OCI-LY1 (cell line): ENCODE measurements at regions not wholly inside any gene's neighbourhood (a gene's known extent, or its start where the extent isn't known, plus 50 kb on each side); places are given as distances from the start of the nearest gene placed in this dataset.

Source experiments
- H2AFZ ChIP-seq: fragments of 200-600 bp; sonication (generic), shearing (Covaris generic); 2 replicates; pipeline ENCODE4 v1.6.0; 2014; ENCODE audit warnings: antibody characterized with exemption, mild to moderate bottlenecking, low read length
- H3F3A ChIP-seq: fragments of 200-600 bp; sonication (generic), shearing (Covaris generic); 2 replicates; pipeline ENCODE4 v1.6.0; 2014; ENCODE audit warnings: mild to moderate bottlenecking, antibody characterized with exemption, low read length, moderate library complexity; ENCODE audit not compliant: insufficient read depth
- H3K27ac ChIP-seq: fragments of 200-600 bp; sonication (generic); 2 replicates; pipeline ENCODE4 v1.5.1; 2014; ENCODE audit warnings: low read length, mixed run types, mild to moderate bottlenecking, low read depth; ENCODE audit not compliant: poor library complexity, severe bottlenecking
- H3K27me3 ChIP-seq: fragments of 200-600 bp; sonication (generic); 2 replicates; pipeline ENCODE4 v1.6.0; 2014; ENCODE audit warnings: antibody characterized with exemption, mild to moderate bottlenecking, low read length, moderate library complexity; ENCODE audit not compliant: insufficient read depth
- H3K36me3 ChIP-seq: fragments of 200-600 bp; sonication (generic); 2 replicates; pipeline ENCODE4 v1.6.1; 2014; ENCODE audit warnings: mild to moderate bottlenecking, antibody characterized with exemption, low read length, moderate library complexity, mixed read lengths; ENCODE audit not compliant: insufficient read depth
- H3K4me1 ChIP-seq: fragments of 200-600 bp; sonication (generic); 2 replicates; pipeline ENCODE4 v1.5.1; 2014; ENCODE audit warnings: mild to moderate bottlenecking, low read length, moderate library complexity; ENCODE audit not compliant: insufficient read depth, severe bottlenecking
- H3K4me2 ChIP-seq: fragments of 200-600 bp; sonication (generic), shearing (Covaris generic); 2 replicates; pipeline ENCODE4 v1.6.1; 2014; ENCODE audit warnings: low read length
- H3K4me3 ChIP-seq: fragments of 200-600 bp; sonication (generic); 2 replicates; pipeline ENCODE4 v1.5.1; 2014; ENCODE audit warnings: low read length, low read depth, mild to moderate bottlenecking, mixed read lengths; ENCODE audit not compliant: poor library complexity, severe bottlenecking
- H3K79me2 ChIP-seq: fragments of 200-600 bp; shearing (Covaris generic); 2 replicates; pipeline ENCODE4 v1.6.1; 2016; ENCODE audit warnings: mixed run types, low read length, mixed read lengths; ENCODE audit not compliant: insufficient read depth
- H3K9ac ChIP-seq: fragments of 200-600 bp; sonication (generic), shearing (Covaris generic); 2 replicates; pipeline ENCODE4 v1.6.1; 2014; ENCODE audit warnings: mild to moderate bottlenecking, low read length, mixed read lengths
- H3K9me2 ChIP-seq: fragments of 200-600 bp; sonication (generic), shearing (Covaris generic); 2 replicates; pipeline ENCODE4 v1.6.1; 2014; ENCODE audit warnings: low read depth, mild to moderate bottlenecking, low read length, mixed read lengths
- H3K9me3 ChIP-seq: fragments of 200-600 bp; shearing (Covaris generic); 2 replicates; pipeline ENCODE4 v1.6.1; 2014; ENCODE audit warnings: low read length, mixed read lengths
- H4K20me1 ChIP-seq: fragments of 200-600 bp; sonication (generic), shearing (Covaris generic); 2 replicates; pipeline ENCODE4 v1.6.0; 2016; ENCODE audit warnings: mild to moderate bottlenecking, low read length; ENCODE audit not compliant: insufficient read depth
- CTCF ChIP-seq: fragments of 200-600 bp; sonication (generic), shearing (Covaris generic); IDR thresholded peaks from 2 replicates; pipeline ENCODE4 v1.5.1; 2017; ENCODE audit warnings: mild to moderate bottlenecking, antibody characterized with exemption, low read length, moderate library complexity, mixed read lengths
- EZH2 ChIP-seq: fragments of 200-600 bp; sonication (generic), shearing (Covaris generic); IDR thresholded peaks from 2 replicates; pipeline ENCODE4 v1.8.0; 2017; ENCODE audit warnings: borderline replicate concordance, mixed run types, mild to moderate bottlenecking, antibody characterized with exemption, low read length, moderate library complexity, mixed read lengths

- Histone ChIP-seq H3K4me3 (no peak overlapping the region), H3K27ac (no peak overlapping the region), H3K9me3 (no peaks in the 10 kb centered on the region), H3K36me3 (no peaks in the 10 kb centered on the region), H3F3A (no peaks in the 10 kb centered on the region), H3K9me2 (no peaks in the 10 kb centered on the region), H3K79me2 (no peaks in the 10 kb centered on the region), H3K4me1 (no peaks in the 10 kb centered on the region), H3K27me3 (no peaks in the 10 kb centered on the region), H3K4me2 (no peak overlapping the region), H4K20me1 (no peaks in the 10 kb centered on the region), H3K9ac (no peak overlapping the region), H2AFZ (no peak overlapping the region)
- no peak for TF ChIP-seq EZH2
- no peak for TF ChIP-seq CTCF
These were observed 311.2 kb upstream of the LRATD1 start for GRCh38 chr2:14321357-14321756.

- no peaks in the 10 kb centered on the region for H3K9me2 ChIP-seq
- H3K27ac ChIP-seq = no peak overlapping the region
- no peaks in the 10 kb centered on the region for H3K4me1 ChIP-seq
- H3K4me3 ChIP-seq = no peak overlapping the region
- no peaks in the 10 kb centered on the region for H3K79me2 ChIP-seq
- no peak overlapping the region for H3K4me2 ChIP-seq
- no peak for TF ChIP-seq EZH2
- TF ChIP-seq CTCF = no peak
- no peaks in the 10 kb centered on the region for H3K27me3 ChIP-seq
- H2AFZ ChIP-seq = no peak overlapping the region
- no peaks in the 10 kb centered on the region for H3F3A ChIP-seq
- H3K9ac ChIP-seq = no peak overlapping the region
- no peaks in the 10 kb centered on the region for H3K36me3 ChIP-seq
- no peaks in the 10 kb centered on the region for H3K9me3 ChIP-seq
- H4K20me1 ChIP-seq = no peaks in the 10 kb centered on the region
These were observed 310.2 kb upstream of the LRATD1 start for GRCh38 chr2:14322306-14322705.

- no peaks in the 10 kb centered on the region for H3F3A ChIP-seq
- no peak overlapping the region for H3K4me3 ChIP-seq
- no peak overlapping the region for H2AFZ ChIP-seq
- H3K27me3 ChIP-seq = no peaks in the 10 kb centered on the region
- no peaks in the 10 kb centered on the region for H4K20me1 ChIP-seq
- H3K4me1 ChIP-seq = no peaks in the 10 kb centered on the region
- no peaks in the 10 kb centered on the region for H3K9me3 ChIP-seq
- no peaks in the 10 kb centered on the region for H3K36me3 ChIP-seq
- TF ChIP-seq CTCF (no peak), EZH2 (no peak)
- H3K4me2 ChIP-seq = no peak overlapping the region
- no peaks in the 10 kb centered on the region for H3K9me2 ChIP-seq
- H3K9ac ChIP-seq = no peak overlapping the region
- H3K79me2 ChIP-seq = no peaks in the 10 kb centered on the region
- no peak overlapping the region for H3K27ac ChIP-seq
These were observed 308.2 kb upstream of the LRATD1 start for GRCh38 chr2:14324308-14324707.
